Breast epithelium (tissue), 3 donors: ENCODE measurements at regions not wholly inside any gene's neighbourhood (a gene's known extent, or its start where the extent isn't known, plus 50 kb on each side); places are given as distances from the start of the nearest gene placed in this dataset.

Source experiments
- CTCF ChIP-seq, 3 donors: fragments of 450-650 bp; IDR thresholded peaks; one replicate each; pipeline ENCODE4 v1.5.1; 2016 to 2017; ENCODE audit warnings: antibody characterized with exemption in 3 of 3, mild to moderate bottlenecking in 3 of 3, moderate library complexity in 3 of 3
- POLR2A ChIP-seq: fragments of 450-650 bp; IDR thresholded peaks from one replicate; pipeline ENCODE4 v1.6.1; 2016; ENCODE audit warnings: antibody characterized with exemption, mild to moderate bottlenecking, moderate library complexity

GRCh38 chr14:60363275-60363674 is 114.3 kb downstream of the PPM1A start:
- TF ChIP-seq POLR2A (no peak), CTCF (IDR thresholded peaks at IDR 0.05) (no peak)
